Thyroid gland (tissue), 4 donors: ENCODE measurements at regions not wholly inside any gene's neighbourhood (a gene's known extent, or its start where the extent isn't known, plus 50 kb on each side); places are given as distances from the start of the nearest gene placed in this dataset.

ENCODE experiments used
- POLR2A ChIP-seq, 2 donors: fragments of 450-650 bp; IDR thresholded peaks; one replicate each; pipeline ENCODE4 v1.6.1; 2017; ENCODE audit warnings: antibody characterized with exemption in 2 of 2, mild to moderate bottlenecking in 2 of 2, moderate library complexity in 1 of 2
- TF ChIP-seq, protein P1 (sequence below), 6 experiments: fragments of 200-600 bp in 3 of 6; fragments of 450-650 bp in 3 of 6; sonication (generic) in 3 of 6; IDR thresholded peaks; one replicate each; pipeline ENCODE4 v1.5.1; 2016 to 2019; ENCODE audit warnings: antibody characterized with exemption in 6 of 6, mild to moderate bottlenecking in 2 of 6, inconsistent platforms in 1 of 6, moderate library complexity in 1 of 6

DNA sequence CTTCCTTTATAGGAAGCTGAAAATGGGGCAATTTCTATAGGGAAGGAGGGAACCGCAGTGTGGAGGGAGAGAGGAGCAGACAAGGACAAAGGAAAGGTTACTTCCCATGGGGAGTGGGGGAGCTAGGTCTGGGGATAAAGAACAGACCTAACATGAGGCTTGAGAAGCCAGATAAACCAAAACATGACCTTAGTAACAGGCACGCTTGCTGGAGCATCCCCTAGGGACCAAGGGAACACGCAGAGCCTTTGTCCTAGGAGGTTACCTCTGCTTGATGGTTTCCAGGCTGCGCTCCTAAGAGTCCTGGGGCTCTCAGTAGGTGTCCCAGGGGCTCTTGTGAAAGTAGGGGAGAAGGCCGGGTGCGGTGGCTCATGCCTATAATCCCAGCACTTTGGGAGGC, 271.4 kb upstream of the NCAM1 start:
- TF ChIP-seq, protein P1, sequence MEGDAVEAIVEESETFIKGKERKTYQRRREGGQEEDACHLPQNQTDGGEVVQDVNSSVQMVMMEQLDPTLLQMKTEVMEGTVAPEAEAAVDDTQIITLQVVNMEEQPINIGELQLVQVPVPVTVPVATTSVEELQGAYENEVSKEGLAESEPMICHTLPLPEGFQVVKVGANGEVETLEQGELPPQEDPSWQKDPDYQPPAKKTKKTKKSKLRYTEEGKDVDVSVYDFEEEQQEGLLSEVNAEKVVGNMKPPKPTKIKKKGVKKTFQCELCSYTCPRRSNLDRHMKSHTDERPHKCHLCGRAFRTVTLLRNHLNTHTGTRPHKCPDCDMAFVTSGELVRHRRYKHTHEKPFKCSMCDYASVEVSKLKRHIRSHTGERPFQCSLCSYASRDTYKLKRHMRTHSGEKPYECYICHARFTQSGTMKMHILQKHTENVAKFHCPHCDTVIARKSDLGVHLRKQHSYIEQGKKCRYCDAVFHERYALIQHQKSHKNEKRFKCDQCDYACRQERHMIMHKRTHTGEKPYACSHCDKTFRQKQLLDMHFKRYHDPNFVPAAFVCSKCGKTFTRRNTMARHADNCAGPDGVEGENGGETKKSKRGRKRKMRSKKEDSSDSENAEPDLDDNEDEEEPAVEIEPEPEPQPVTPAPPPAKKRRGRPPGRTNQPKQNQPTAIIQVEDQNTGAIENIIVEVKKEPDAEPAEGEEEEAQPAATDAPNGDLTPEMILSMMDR (IDR thresholded peaks at IDR 0.05), result no peak
- no peak for TF ChIP-seq POLR2A (IDR thresholded peaks at IDR 0.05)
